ENCODE measurements at regions not wholly inside any gene's neighbourhood (a gene's known extent, or its start where the extent isn't known, plus 50 kb on each side); places are given as distances from the start of the nearest gene placed in this dataset.

DNA sequence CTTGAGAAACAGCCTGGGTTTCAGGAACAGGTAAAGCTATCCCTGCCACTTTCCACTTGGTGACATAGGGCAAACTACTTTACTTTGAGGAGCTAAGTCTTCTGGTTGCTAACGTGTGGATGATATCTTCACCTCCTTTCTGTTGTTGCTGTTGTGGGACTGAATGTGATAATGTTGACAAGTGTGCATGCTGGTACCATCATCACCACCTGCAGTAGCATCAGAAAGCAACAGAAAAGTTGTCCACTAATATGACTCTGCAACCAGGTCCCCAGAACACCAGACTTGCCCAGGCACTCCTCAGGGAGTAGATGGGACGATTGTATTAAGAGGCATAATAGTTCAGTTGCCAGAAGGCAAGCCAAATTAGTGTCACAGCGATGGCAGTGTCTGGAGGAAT, 203.2 kb upstream of the MCTP2 start:
- TF ChIP-seq, protein P1, sequence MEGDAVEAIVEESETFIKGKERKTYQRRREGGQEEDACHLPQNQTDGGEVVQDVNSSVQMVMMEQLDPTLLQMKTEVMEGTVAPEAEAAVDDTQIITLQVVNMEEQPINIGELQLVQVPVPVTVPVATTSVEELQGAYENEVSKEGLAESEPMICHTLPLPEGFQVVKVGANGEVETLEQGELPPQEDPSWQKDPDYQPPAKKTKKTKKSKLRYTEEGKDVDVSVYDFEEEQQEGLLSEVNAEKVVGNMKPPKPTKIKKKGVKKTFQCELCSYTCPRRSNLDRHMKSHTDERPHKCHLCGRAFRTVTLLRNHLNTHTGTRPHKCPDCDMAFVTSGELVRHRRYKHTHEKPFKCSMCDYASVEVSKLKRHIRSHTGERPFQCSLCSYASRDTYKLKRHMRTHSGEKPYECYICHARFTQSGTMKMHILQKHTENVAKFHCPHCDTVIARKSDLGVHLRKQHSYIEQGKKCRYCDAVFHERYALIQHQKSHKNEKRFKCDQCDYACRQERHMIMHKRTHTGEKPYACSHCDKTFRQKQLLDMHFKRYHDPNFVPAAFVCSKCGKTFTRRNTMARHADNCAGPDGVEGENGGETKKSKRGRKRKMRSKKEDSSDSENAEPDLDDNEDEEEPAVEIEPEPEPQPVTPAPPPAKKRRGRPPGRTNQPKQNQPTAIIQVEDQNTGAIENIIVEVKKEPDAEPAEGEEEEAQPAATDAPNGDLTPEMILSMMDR (IDR thresholded peaks at IDR 0.05; ENCODE audit: insufficient read depth, low read length): no peak
- TF ChIP-seq POLR2AphosphoS5 (IDR thresholded peaks at IDR 0.05; ENCODE audit: low read depth): no peak

All from HL-60 (cell line).